Activated T-cell treated with anti-CD3 and anti-CD28 coated beads for 48 hours (primary cell): ENCODE measurements at regions not wholly inside any gene's neighbourhood (a gene's known extent, or its start where the extent isn't known, plus 50 kb on each side); places are given as distances from the start of the nearest gene placed in this dataset.

Experiments used
- DNase-seq: peaks from one replicate; pipeline ENCODE4 v3.0.0-alpha.2; 2020; ENCODE audit warnings: low read depth

DNA sequence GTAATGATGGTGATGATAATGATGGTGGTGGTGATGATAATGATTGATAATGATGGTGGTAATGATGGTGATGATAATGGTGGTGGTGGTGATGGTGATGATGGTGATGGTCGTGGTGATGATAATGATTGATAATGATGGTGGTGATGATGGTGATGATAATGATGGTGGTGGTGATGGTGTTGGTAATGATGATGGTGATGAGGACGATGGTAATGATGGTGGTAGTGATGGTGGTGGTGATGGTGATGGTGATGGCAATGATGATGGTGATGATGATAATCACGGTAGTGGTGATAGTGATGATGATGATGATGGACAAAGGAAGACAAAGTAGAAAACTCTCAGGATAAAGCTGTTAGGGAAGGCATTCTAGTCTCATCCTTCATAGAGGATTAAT lies 310.5 kb downstream of the MSX2 start:
- no peak for DNase-seq

DNA sequence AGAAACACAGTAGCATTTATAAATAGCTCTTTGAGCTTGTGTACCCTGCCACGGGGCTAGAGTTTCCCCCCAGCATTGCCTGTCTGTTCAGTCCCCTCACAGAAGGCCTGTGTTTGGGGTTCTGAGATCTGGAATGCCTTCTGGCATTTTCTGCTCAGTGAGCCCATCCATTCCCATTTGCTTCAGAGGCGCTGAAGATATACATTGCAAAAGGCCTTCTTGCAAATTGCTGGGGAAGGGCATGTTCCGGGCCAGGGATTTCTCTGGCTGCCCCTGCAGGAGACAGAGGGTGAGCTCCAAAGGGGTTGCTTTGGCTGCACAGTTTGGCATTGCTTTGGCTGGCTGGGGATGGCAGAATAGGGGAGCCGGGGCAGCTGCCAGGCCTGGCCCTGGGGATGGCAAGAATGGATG lies 308.4 kb downstream of the MSX2 start:
- no peak for DNase-seq

DNA sequence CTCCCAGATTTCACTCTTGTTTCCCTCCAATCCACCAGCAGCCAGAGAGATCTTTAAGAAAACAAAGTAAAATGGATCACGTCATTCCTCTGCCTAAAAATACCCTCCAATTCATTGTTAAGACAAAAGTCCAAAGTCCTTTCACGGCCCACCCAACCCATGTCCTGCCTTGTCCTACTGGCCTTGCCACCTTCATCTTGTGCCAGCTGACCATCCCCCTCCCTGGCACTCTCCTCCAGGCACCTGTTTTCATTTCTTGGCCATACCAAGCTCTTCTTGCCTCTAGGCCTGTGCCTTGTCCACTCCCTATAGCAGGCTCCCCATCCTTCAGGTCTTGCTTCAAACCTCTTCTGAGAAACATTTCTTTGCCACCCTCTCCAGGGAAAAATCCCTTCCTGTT lies 307.6 kb downstream of the MSX2 start:
- no peak for DNase-seq

DNA sequence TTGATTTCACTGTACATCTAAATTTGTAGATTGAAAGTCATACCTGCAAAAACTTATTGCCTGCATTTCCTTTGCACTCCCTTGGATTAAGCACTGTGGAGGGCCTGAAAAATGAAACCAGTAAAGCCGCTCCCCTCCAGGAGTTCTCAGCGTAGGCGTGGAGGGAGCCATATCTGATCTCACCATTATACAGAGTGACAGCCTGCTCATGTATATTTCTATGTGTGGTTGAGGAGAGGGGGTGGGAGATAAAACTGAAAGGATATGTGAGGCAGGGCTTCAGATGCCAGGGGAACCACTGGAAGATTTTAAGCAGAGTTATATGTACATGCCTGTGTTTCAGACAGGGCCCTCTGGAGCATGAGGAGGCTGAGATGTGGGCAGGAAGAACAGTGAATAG lies 303.0 kb downstream of the MSX2 start:
- DNase-seq, result no peak

DNA sequence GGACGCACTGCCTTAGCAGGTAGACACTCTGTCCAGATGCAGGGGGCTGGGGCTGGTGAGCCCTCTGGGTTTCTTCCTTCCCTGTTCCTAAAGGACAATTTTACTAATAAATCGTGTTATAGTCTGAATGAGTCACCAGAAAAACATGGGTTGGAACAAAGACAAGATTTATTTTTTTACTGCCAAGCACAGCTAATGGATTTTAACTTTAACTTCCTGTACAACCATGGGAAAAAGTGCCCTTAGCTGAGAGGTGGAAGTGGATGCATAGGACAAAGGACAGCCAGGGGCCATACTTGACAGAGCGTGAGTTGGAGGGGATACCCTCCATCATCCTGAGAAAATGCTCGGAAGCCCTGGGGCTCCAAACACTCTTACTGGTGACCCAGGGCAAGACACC lies 300.7 kb downstream of the MSX2 start:
- DNase-seq, result no peak

DNA sequence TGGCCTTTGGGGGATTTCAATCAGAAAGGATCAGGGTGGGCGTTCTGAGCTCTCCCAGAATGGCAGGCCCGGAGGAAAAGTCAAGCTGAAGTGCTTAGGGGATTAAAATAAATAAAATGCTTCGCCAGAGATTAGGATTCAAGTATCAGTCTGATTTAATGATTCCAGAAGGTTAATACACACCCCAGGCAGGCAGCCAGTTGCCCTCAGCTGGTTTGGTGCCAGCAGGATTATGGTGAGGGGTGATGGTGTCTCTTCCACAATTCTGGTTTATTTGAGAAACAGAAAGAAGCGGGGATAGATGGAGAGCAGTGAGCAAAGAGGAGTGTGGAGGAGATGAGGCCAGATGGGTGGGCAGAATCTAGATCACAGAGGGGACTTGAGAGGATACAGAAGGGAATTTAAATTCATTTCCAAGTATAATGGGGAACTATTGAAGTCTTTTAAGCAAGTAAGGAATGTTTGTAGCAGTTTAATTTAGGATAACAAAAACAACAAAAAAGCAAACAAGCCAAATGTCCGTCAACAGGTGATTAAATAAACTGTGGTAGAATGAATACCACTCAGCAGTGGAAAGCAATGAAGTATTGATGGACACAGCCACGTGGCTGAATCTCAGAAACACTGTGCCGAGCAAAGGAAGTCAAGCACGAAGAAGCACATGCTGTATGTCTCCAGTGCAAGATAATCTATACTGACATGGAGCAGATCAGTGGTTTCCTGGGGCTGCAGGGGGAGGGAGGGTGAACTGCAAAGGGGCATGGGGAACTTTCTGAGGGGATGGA lies 297.7 kb downstream of the MSX2 start:
- DNase-seq, result no peak

DNA sequence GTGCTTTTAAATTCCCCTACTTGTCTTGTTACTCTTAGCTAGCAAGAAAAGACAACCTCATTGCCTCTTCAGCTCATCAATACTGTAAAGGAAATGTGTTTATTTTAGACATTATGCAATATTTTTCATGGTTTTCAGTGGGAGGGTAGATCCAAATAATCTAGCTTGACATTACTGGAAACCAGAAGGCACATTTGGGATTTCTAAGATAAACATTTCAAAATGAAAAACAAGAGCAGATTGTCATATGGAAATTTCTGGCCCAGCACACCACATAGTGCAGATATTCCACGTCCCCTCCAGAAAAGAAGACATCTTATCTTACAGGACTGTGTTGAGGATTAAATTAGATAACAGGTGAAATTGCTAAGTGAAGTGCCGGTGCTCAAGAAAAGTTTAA lies 296.9 kb downstream of the MSX2 start:
- no peak for DNase-seq

DNA sequence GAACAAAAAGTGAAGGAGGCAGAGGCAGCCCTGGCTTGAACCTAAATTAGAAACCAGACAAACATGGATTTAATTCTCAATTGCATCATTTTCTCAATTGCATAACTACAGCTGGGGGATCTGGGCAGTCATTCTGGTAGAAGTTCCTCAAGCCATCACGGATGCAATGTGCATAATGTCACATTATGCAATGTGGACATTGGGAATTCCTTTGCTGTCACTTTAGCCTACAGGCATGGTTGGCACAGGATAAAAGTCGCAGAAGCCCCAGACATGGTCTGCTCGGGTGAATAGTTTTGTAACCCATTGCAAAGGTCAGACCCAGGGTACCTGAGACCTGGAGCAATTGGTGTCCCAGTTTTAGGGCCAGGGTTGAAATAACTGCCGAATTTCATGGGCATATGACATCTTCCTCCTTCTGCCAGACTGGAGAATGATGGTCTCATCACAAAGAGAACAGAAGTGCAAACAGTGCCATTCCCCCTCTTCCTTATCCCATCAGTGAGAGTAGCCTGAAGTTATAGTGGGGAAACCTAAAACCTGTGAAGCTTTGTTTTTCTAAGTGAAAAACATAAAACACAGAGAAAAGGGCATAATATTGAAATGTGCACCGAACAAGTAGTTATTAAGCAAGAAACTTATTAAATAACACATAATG lies 290.8 kb downstream of the MSX2 start:
- DNase-seq, result no peak

DNA sequence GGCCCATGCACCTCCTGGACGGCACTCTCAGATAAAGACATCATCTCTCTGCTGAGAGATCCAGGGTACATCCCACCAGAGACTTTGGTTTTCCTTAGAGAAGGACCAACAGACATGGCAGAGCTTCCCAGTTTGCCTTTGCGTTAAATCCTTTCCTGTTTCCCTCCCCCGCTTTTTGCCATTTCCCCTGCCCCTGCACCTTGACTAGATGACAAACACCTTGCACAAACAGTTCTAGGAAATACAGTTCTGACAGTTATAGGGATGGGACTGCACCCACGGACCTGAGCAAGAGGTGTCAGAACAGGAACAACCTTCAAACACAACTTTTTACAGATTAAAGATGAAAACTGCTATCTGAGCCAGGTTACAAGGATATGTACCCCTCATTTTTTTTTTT lies 288.9 kb downstream of the MSX2 start:
- DNase-seq, result no peak

DNA sequence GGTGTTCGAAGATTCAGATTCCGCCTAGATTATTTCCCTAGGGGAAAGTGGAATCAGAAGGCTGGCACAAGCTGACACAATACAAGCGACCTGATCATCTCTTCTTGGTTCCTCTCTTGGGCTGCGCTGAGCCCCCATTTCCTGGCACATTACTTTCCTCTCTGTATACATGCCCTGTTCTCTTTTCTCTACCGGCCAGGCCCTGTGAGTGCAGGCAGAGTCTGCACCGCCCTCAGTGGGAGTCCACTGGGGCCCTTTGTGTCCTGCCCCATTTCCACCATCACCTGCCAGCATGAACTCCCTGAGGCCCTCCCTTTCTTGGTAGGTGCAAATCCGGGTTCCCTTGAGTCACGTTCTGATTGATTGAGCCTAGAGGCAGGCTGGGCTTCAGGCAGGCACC lies 287.9 kb downstream of the MSX2 start:
- DNase-seq, result no peak

DNA sequence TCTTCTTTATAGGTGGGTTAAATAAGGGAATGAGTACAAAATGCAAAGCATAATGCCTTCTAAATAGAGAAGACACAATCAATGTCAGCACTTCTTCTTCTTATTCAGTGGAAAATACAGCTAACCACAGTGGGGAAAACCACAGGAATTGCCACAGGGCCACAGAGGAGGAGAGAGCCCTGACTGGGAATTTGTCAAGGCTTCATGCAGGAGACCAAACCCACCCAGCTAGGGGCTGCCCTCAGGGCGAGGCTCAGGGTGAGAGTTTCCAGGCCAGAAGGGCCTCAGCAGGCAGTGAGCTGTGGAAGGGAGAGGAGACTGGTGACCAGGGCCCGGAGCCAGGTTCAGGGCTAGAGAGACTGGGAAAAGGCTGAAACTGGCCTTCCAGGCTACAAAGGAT lies 279.1 kb downstream of the MSX2 start:
- DNase-seq, result no peak

DNA sequence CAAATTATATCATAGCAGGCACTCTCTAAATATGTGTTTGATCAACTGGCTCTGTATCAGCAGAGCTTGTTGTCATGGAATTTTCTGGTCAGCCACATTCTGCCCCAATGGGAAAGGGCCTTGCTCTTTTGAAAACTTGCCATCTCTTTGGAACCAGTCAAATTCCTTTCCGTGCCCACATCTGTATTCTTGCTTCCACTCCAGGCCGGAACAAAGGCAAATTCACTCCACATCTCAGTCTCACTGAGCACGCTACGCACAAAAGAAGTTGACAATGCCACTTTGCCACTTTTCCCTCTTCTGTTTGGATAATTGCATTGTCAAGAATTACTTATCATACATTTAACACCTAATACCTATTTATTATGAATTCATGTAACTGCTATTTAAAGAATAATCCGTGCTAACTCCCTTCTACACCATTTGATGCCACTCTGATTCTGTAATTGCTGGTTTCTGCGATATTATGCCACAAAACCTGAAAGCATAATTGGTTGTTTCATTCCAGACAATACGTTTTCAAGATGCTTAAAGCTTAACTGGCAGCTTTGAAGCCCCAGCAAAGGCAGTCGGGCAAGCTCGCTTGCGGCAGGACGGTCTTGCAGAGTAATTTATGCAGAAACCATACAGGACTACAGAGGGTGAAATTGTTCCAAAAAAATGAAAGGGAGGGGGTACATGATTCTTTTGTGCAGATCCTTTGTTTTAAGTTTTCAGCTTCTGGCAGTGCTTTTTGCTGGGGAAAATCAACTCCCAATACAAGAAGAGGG lies 277.7 kb downstream of the MSX2 start:
- DNase-seq, result no peak

DNA sequence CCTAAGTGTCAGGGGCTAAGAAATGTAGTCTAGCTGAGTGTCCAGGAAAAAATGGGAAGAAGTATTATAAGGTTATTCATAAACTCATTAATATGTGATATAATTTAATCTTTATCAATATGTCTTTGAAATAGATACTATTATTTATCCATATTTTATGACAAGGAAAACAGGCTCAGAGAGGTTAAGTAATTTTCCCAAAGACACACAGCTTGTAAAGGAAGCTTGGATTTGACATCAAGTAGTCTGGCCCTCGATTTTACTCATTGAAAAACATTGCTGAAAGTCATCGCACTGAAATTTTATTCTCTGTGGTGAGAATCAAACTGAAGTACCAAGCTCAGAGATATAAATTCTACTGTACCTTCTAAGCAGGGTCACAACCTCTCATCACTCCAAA lies 276.9 kb downstream of the MSX2 start:
- no peak for DNase-seq

DNA sequence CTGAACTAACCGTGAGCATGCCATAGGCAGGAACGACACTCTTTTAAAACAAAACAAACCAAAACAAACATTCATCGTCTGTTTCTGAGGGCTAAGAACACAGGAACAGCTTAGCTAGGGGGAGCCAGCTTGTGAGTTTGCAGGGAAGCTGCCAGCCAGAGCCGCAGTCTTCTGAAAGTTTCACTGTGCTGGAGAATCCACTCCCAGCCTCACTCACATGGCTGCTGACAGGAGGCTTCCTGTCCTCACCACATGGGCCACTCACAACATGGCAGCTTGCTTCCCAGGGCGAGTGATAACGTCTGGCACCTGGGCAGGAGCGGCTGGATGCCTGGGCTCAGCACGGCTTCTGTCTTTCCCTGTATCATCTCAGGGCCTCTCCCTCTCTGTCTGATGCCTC lies 275.2 kb downstream of the MSX2 start:
- DNase-seq, result no peak

DNA sequence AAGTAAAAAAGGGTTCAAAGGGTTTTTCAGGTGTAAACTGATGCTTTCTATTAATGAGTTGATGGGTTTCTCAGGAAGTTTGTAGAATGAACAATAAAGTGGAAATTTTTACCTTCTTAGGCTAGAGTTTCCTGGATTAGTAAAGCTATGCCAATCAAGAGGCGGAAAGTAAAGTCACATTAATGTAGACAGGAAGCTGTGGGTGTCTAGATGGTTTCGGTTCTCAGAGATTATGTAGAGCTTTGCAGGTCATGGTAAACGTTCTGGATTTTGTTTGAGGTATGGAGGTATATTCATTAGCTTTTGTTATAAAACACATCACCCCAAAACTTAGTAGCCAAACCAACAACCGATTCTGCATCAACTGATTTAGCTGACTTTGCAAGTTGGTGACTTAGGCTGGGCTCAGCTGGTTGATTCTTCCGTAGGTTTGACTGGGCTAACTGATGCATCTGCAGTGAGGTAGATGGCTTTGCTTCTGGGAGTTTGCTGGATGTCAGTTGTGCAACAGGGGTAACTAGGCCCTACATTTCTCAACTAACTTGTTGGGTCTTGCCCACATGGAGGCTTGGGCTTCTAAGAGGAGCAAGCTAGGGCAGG lies 273.8 kb downstream of the MSX2 start:
- DNase-seq, result no peak

DNA sequence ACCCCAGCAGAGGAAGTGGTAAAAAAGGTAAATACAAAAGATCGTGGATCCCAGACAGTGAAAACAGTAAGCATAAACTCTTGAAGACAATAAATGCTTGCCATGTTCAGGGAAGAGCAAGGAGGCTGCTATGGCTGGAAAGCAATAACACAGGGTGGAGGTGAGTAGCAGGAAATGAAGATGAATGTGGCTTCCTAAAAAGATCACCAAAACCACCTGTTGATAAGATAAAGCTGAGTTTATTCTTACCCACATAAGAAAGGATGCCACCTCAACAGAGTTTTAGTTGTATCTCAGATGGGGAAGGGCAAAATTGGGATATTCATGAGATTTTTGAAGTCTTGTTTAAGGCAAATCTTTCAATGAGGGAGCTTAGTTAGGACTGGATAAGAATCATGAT lies 273.3 kb downstream of the MSX2 start:
- DNase-seq, result no peak

DNA sequence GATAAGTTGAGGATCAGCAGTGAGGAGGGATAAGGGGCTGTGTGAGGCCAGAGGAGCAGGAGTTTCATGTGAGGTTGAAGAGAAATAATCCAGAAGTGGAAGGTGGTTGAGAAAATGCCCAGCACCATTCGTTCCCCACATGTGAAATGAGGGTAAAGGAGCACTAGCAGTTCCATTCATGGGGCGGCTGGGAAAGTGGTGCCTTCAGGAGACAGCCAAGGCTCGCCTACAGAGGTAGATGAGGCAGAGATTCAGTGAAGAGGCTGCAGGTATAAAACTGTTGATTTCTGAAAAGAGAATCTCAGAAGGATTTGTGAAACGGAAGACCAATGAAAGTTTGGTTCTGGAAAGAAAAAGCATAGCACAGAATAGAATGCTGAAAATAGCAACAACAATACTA lies 272.6 kb downstream of the MSX2 start:
- DNase-seq, result no peak

DNA sequence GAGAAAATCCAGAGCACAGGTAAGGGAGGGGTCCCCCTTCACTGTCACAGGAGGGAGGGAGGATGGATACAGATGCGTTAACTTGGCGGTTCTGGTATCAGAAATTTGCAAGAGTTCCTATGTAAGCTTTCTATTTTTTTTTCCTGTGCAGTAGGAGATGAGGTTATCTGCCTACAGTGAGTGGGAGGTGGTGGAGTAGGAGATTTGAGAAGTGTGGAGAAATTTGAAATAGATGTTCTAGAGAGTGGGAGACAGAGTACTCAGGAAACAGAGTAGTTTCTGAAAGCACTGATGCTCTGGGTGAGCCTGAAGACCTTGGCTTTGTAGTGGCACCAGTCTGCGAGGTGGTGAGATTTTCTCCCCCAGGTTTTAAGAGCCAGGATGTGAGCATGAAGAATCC lies 271.4 kb downstream of the MSX2 start:
- DNase-seq, result no peak

DNA sequence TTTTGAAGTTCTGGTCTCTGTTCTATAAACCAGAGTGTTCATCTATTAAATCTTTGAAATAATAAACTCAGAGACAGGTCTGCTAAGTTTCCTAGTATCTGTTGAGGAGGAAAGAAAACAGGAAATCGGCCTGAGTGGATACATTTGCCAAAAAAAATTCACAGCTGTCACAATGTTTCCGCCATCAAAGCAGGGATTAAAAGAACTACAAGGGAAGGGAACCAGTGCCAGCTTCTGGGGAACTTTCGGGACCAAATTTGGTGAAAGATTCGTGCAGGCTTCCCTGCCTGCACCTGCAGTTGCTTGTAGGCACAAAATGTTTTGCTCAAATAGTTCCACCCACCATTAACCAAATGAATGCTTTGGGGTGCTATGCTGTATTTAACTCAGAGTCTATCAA lies 267.5 kb downstream of the MSX2 start:
- no peak for DNase-seq

DNA sequence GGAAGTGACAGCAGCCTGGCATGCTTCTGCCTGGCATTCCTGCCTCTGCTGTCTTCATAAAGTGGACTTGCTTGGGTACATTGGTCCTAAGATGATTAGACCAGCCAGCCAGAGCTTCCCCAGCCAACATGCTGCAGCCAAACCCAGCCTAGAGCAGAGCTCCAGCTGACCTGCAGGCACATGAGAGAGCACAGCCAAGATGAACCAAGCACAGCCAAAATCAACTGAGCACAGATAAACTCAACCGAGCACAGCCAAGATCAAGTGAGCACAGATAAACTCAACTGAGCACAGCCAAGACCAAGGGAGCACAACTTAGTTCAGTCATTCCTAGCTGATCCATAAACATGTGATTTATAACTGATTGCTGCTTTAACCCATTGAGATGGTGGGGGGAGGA lies 266.5 kb downstream of the MSX2 start:
- no peak for DNase-seq

DNA sequence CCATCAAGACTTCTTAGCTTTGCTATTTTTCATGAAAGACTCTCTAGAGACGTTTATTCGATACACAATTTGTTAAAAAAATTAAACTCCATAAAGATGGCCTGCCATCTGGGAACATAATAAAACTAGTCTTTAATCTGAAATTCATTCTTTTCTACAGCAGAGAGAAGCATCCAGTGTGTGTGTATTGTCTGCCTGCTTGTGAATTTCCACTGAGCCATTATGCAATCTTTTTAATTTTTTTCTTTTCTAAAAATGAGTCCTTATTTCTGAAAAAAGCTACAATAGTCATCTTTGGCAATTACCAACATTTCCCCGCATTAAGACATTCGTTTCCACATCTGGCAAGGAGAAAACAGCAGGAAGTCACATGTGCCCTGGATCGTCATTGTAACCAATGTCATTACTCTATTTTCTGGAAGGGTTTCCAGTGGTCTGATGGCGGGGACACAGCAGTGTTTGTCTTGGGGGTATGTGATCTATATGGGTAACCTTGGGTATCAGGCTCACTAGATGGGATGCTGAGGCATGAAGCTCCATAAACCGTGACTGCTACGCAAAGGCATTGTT lies 263.1 kb downstream of the MSX2 start:
- no peak for DNase-seq

DNA sequence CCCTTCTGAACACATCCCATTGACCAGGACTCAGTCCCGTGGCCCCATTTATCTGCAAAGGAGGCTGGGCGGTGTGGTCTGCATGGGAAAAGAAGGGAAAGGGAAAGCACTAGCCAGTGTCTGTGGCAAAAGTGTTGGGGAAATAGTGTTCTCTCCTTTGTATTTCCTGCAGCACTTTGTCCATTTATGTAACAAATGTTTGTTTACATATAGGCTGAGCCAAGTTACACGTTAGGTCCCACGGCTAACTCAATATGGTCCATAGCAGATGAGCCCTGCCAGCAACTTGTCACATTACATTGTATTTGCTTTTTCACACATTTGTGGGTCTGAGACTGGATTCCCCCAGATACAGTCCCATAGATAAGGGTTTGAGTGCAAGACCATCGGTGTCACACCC lies 260.5 kb downstream of the MSX2 start:
- no peak for DNase-seq

DNA sequence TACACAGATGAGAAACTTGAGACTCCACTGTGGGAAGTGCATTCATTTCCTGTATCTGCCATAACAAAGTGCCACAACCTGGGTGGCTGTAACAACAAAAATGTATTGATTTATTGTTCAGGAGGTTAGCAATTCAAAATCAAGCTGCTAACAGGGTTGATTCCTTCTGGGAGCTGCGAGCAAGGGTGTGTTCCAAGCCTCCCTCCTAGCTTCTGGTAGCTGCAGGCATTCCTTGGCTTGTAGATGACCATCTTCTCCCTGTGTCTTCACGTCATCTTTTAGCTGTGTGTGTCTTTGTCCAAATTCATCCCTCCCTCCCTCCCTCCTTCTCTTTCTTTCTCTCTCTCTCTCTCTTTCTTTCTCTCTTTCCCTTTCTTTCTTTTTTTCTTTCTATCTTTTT lies 258.1 kb downstream of the MSX2 start:
- no peak for DNase-seq
